Vagina (tissue), 2 donors: ENCODE measurements at regions not wholly inside any gene's neighbourhood (a gene's known extent, or its start where the extent isn't known, plus 50 kb on each side); places are given as distances from the start of the nearest gene placed in this dataset.

Experiments
- DNase-seq, 2 donors: peaks; one replicate each; pipeline ENCODE4 v3.0.0-alpha.2; 2017; ENCODE audit errors: extremely low spot score in 2 of 2
- H3K27ac ChIP-seq: fragments of 200-600 bp; sonication (generic); one replicate; pipeline ENCODE4 v1.5.1; 2019
- H3K27me3 ChIP-seq: fragments of 200-600 bp; sonication (generic); one replicate; pipeline ENCODE4 v1.5.1; 2019
- H3K36me3 ChIP-seq, 2 donors: fragments of 200-600 bp; sonication (generic); one replicate each; pipeline ENCODE4 v1.5.1; 2017 to 2019
- H3K4me1 ChIP-seq: fragments of 200-600 bp; sonication (generic); one replicate; pipeline ENCODE4 v1.5.1; 2019
- H3K4me3 ChIP-seq, 2 donors: fragments of 200-600 bp; sonication (generic); 1 replicate in 1 of 2; 2 replicates in 1 of 2; pipeline ENCODE4 v1.5.1; 2016 to 2019
- H3K9me3 ChIP-seq: fragments of 200-600 bp; sonication (generic); one replicate; pipeline ENCODE4 v1.5.1; 2019
- POLR2A ChIP-seq, 2 donors: fragments of 450-650 bp; IDR thresholded peaks; one replicate each; pipeline ENCODE4 v1.6.1; 2017; ENCODE audit warnings: antibody characterized with exemption in 2 of 2, mild to moderate bottlenecking in 2 of 2, moderate library complexity in 2 of 2
- POLR2AphosphoS5 ChIP-seq, 2 donors: sonication (generic); formaldehyde crosslinking; IDR thresholded peaks; one replicate each; pipeline ENCODE4 v1.9.0; 2017; ENCODE audit warnings: antibody characterized with exemption in 2 of 2, mild to moderate bottlenecking in 2 of 2, low read depth in 1 of 2; ENCODE audit not compliant: insufficient read depth in 1 of 2
- intact Hi-C: fragments of 100-400 bp; cut with DNase I; formaldehyde crosslinking; loops from one replicate; pipeline ENCODE4 v1.15.1; 2023
- TF ChIP-seq, protein P1 (sequence below), 3 experiments: fragments of 450-650 bp in 2 of 3; fragments of 200-600 bp in 1 of 3; sonication (generic) in 1 of 3; IDR thresholded peaks; one replicate each; pipeline ENCODE4 v1.5.1; 2017 to 2019; ENCODE audit warnings: antibody characterized with exemption in 3 of 3, mild to moderate bottlenecking in 2 of 3, moderate library complexity in 2 of 3

DNA sequence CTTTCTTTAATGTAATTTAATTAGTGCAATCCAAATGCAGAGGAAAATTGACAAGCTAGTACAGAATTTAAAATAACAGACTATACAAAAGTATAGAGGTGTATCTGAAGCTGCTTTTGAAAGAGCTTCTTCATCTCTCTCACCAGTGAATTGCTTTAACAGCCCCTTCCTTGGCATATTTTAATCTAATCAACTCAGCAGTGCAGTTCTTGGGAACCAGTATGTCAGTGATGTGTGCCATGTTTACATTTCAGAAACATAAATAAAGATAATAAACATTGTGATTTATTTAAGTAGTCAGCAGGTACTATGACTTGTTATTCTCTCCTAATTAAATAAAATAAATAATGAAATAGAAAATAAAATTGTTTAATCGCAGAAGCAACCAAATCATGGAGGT is 1260.6 kb downstream of the NCAM2 start:
- Histone ChIP-seq H3K4me1 (no peaks in the 10 kb centered on the region), H3K4me3 (no peak overlapping the region), H3K36me3 (no peaks in the 10 kb centered on the region), H3K9me3 (no peaks in the 10 kb centered on the region), H3K27me3 (no peaks in the 10 kb centered on the region), H3K27ac (no peak overlapping the region)
- intact Hi-C loops = no loop called here
- no peak for DNase-seq
- TF ChIP-seq POLR2AphosphoS5 (IDR thresholded peaks at IDR 0.05; ENCODE audit: insufficient read depth in 1 of 2, low read depth in 1 of 2) (no peak), POLR2A (IDR thresholded peaks at IDR 0.05) (no peak)
- TF ChIP-seq, protein P1, sequence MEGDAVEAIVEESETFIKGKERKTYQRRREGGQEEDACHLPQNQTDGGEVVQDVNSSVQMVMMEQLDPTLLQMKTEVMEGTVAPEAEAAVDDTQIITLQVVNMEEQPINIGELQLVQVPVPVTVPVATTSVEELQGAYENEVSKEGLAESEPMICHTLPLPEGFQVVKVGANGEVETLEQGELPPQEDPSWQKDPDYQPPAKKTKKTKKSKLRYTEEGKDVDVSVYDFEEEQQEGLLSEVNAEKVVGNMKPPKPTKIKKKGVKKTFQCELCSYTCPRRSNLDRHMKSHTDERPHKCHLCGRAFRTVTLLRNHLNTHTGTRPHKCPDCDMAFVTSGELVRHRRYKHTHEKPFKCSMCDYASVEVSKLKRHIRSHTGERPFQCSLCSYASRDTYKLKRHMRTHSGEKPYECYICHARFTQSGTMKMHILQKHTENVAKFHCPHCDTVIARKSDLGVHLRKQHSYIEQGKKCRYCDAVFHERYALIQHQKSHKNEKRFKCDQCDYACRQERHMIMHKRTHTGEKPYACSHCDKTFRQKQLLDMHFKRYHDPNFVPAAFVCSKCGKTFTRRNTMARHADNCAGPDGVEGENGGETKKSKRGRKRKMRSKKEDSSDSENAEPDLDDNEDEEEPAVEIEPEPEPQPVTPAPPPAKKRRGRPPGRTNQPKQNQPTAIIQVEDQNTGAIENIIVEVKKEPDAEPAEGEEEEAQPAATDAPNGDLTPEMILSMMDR (IDR thresholded peaks at IDR 0.05) = no peak

DNA sequence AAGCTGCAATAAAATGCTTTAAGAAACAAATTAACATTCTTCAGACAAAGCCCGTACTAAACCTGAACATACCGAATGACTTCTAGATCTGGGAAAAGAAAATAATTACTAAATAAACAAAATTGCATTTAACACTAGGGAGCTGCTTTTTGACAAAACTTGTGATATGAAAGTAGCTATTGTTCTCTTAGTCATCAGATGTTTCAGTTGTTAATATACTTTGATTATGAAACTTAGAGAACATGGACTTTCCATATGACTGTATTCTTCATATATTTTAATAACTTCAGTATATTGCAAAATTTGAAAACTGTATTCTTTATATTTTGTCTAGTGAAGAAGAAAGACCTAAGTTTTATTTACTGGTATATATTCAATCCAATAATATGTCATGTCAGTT is 1262.1 kb downstream of the NCAM2 start:
- H3K9me3 ChIP-seq = no peaks in the 10 kb centered on the region
- no peaks in the 10 kb centered on the region for H3K27me3 ChIP-seq
- intact Hi-C loops = no loop called here
- TF ChIP-seq, protein P1 (IDR thresholded peaks at IDR 0.05) = no peak
- no peak for TF ChIP-seq POLR2AphosphoS5 (IDR thresholded peaks at IDR 0.05; ENCODE audit: insufficient read depth in 1 of 2, low read depth in 1 of 2)
- no peak for TF ChIP-seq POLR2A (IDR thresholded peaks at IDR 0.05)
- DNase-seq = no peak
- no peaks in the 10 kb centered on the region for H3K36me3 ChIP-seq
- H3K4me1 ChIP-seq = no peaks in the 10 kb centered on the region
- no peak overlapping the region for H3K27ac ChIP-seq
- H3K4me3 ChIP-seq = no peak overlapping the region

DNA sequence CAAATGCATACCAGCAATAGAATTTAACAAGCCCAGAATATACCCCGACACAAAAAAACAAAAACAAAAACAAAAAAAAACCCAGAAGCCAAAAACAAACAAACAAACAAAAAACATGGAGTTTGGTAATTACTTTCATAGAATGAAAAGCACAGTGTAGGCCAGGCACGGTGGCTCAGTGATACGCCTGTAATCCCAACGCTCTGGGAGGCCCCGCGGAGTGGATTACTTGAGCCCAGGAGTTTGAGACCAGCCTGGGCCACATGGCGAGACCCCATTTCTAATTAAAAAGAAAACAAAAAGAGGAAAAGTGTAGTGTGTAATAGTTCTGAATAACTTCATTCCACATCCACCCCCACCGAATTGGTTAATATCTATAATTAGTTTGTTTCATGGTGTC is 1265.7 kb downstream of the NCAM2 start:
- Histone ChIP-seq H3K27me3 (no peaks in the 10 kb centered on the region), H3K9me3 (no peaks in the 10 kb centered on the region), H3K4me1 (no peaks in the 10 kb centered on the region), H3K36me3 (no peaks in the 10 kb centered on the region), H3K4me3 (no peak overlapping the region), H3K27ac (no peak overlapping the region)
- TF ChIP-seq, protein P1 (IDR thresholded peaks at IDR 0.05) = no peak
- TF ChIP-seq POLR2A (IDR thresholded peaks at IDR 0.05) = no peak
- TF ChIP-seq POLR2AphosphoS5 (IDR thresholded peaks at IDR 0.05; ENCODE audit: insufficient read depth in 1 of 2, low read depth in 1 of 2) = no peak
- no peak for DNase-seq
- intact Hi-C loops = no loop called here

DNA sequence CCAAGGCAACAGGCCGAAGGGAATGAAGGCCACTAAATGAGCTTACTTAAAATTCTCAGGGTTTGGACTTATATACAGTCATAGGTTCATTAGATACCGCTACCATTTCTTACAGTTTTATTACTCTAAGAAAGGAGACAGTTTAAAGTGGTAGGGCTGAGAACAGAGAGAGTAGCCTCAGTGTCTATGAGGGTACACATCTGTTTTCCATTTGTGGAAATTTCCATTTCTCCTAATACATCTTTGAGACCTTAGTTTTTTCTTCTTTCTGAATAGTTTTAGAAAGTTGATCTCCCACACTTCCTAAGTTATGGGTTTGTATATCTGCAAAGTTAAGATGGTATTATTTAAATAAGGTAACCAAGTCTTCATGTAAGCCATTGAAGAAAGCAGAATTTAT is 1279.1 kb downstream of the NCAM2 start:
- no peaks in the 10 kb centered on the region for H3K27me3 ChIP-seq
- no peaks in the 10 kb centered on the region for H3K4me1 ChIP-seq
- no peak overlapping the region for H3K27ac ChIP-seq
- H3K4me3 ChIP-seq = no peak overlapping the region
- intact Hi-C loops = no loop called here
- H3K9me3 ChIP-seq = no peaks in the 10 kb centered on the region
- no peak for TF ChIP-seq POLR2AphosphoS5 (IDR thresholded peaks at IDR 0.05; ENCODE audit: insufficient read depth in 1 of 2, low read depth in 1 of 2)
- TF ChIP-seq, protein P1 (IDR thresholded peaks at IDR 0.05) = no peak
- TF ChIP-seq POLR2A (IDR thresholded peaks at IDR 0.05) = no peak
- DNase-seq = no peak
- H3K36me3 ChIP-seq = no peaks in the 10 kb centered on the region

DNA sequence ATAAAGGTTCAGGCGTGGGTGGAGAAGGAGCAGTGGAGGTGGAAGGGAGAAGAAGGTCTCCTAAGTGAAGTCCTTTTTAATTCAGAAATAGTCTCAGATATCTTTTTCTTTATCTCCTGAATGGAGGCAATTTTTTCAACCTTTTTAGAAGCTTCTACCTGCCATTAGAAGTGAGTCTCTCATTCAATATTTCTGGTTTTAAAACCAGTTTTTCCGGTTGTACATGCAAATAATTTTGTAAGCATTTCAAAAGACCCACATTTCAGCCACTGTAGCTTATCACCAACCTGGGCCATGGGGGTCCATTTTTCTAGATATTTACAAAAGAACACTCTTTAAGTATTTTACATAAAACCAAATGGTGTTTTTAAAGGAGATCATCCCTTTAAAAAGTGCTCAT is 1280.2 kb downstream of the NCAM2 start:
- H3K4me1 ChIP-seq = no peaks in the 10 kb centered on the region
- no peak overlapping the region for H3K4me3 ChIP-seq
- no peaks in the 10 kb centered on the region for H3K27me3 ChIP-seq
- no peaks in the 10 kb centered on the region for H3K9me3 ChIP-seq
- no peaks in the 10 kb centered on the region for H3K36me3 ChIP-seq
- no peak for DNase-seq
- intact Hi-C loops = no loop called here
- TF ChIP-seq, protein P1 (IDR thresholded peaks at IDR 0.05) = no peak
- TF ChIP-seq POLR2AphosphoS5 (IDR thresholded peaks at IDR 0.05; ENCODE audit: insufficient read depth in 1 of 2, low read depth in 1 of 2) (no peak), POLR2A (IDR thresholded peaks at IDR 0.05) (no peak)
- H3K27ac ChIP-seq = no peak overlapping the region
